Gastroesophageal sphincter (tissue), 4 donors: ENCODE measurements at regions not wholly inside any gene's neighbourhood (a gene's known extent, or its start where the extent isn't known, plus 50 kb on each side); places are given as distances from the start of the nearest gene placed in this dataset.

Source experiments
- ATAC-seq: fragments of 150-250 bp; one replicate; pipeline ENCODE4 v1.9.1; 2016; ENCODE audit warnings: mild to moderate bottlenecking, moderate library complexity
- H3K27ac ChIP-seq, 4 donors: fragments of 200-600 bp; sonication (generic) in 3 of 4; 1 replicate in 3 of 4; 2 replicates in 1 of 4; pipeline ENCODE4 v1.5.1; 2016 to 2019
- H3K27me3 ChIP-seq: fragments of 200-600 bp; sonication (generic); one replicate; pipeline ENCODE4 v1.5.1; 2019
- H3K36me3 ChIP-seq, 2 donors: fragments of 200-600 bp; sonication (generic); one replicate each; pipeline ENCODE4 v1.5.1; 2019; ENCODE audit warnings: control low read depth in 1 of 2
- H3K4me1 ChIP-seq, 3 donors: fragments of 200-600 bp; sonication (generic); 1 replicate in 2 of 3; 2 replicates in 1 of 3; pipeline ENCODE4 v1.5.1; 2016 to 2019; ENCODE audit warnings: control low read depth in 2 of 3
- H3K4me3 ChIP-seq, 2 donors: fragments of 200-600 bp; sonication (generic); one replicate each; pipeline ENCODE4 v1.5.1; 2019; ENCODE audit warnings: mild to moderate bottlenecking in 1 of 2, moderate library complexity in 1 of 2
- H3K9me3 ChIP-seq, 3 donors: fragments of 200-600 bp; sonication (generic); one replicate each; pipeline ENCODE4 v1.5.1; 2017 to 2019; ENCODE audit warnings: control low read depth in 2 of 3
- CTCF ChIP-seq, 4 experiments: fragments of 200-600 bp in 2 of 4; fragments of 450-650 bp in 2 of 4; sonication (generic) in 1 of 4; IDR thresholded peaks; one replicate each; pipeline ENCODE4 v1.5.1; 2017 to 2019; ENCODE audit warnings: antibody characterized with exemption in 4 of 4, mild to moderate bottlenecking in 2 of 4, moderate library complexity in 2 of 4
- EP300 ChIP-seq: sonication (generic); formaldehyde crosslinking; IDR thresholded peaks from one replicate; pipeline ENCODE4 v1.6.1; 2017; ENCODE audit warnings: antibody characterized with exemption, mild to moderate bottlenecking
- POLR2A ChIP-seq, 2 donors: fragments of 450-650 bp; IDR thresholded peaks; one replicate each; pipeline ENCODE4 v1.6.1; 2017; ENCODE audit warnings: antibody characterized with exemption in 2 of 2, mild to moderate bottlenecking in 2 of 2, moderate library complexity in 1 of 2
- POLR2AphosphoS5 ChIP-seq: sonication (generic); formaldehyde crosslinking; IDR thresholded peaks from one replicate; pipeline ENCODE4 v1.6.1; 2017; ENCODE audit warnings: antibody characterized with exemption
- WGBS, 2 donors: methylation state at CpG; one replicate each; pipeline ENCODE4 v1.1.5; 2018; ENCODE audit warnings: low coverage in 1 of 2; 5-methylcytosine and 5-hydroxymethylcytosine counted together

DNA sequence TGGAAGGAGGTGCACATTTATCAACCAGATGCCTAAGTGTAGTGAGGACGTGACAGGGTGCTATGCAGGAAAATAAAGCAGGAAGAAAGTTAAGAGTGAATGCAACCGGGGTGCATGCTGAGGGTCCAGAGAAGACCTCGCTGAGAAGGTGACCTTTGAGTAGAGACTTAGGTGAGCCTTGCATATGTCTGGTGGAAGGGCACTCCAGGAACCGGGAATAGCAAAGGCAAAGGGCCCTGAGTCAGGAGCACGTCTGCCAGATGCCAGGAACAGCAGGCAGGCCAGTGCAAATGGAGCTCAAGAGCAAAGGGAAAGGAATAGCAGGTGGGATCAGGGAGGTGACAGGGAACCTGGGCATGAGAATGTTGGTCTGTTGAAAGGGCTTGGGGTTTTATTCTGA lies 445.5 kb downstream of the PREX1 start:
- Histone ChIP-seq H3K4me1 (peaks cover 0 to 17% (median 0%) of the 10 kb centered on the region in 3 donors), H3K4me3 (no peak overlapping the region), H3K27me3 (no peaks in the 10 kb centered on the region), H3K36me3 (no peaks in the 10 kb centered on the region), H3K9me3 (no peaks in the 10 kb centered on the region), H3K27ac (no peak overlapping the region)
- ATAC-seq: no peak
- WGBS, 2 donors: 83 to 89% methylated on average over 3 to 5 of the region's 5 CpGs
- TF ChIP-seq POLR2AphosphoS5: no peak

DNA sequence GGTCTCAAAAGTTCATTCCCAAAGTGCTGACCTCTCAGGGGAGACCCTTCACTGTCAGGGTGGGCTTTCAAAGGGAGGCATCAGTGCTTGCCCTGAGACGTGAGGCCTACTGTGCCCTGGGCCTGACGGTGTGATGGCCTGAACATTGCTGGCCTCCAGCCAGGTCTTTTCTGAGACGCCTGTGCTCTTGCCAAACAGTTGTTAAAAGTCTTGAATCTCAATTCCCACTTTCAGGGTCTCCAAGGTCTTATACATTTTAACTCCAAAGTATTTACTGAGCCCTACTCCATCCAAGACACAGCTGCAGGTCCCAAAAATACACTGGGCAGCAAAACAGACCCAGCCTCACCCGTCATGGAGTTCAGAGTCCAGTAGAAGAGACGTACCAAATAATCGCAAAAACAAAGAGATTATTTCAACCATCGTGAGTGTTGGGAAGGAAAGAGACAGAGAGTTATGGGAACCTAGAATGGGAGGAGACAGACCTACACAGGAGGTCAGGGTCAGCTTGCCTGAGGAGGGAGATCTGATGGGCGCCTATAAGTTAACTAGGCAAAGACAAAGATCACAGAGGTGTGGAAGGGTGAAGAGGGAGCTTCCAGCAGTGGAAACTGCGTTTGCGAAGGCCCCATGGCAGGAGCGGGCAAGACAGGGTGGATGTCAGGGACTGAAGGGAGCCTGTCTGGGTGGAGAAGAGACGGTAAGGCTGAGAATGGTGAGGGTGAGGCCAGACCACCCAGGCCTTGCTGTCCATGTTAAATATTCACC lies 446.3 kb downstream of the PREX1 start:
- TF ChIP-seq POLR2AphosphoS5 (no peak), CTCF (IDR thresholded peaks at IDR 0.05) (no peak), POLR2A (IDR thresholded peaks at IDR 0.05) (no peak), EP300 (no peak)
- H3K27me3 ChIP-seq: no peaks in the 10 kb centered on the region
- peak overlapping the region in 3 of 4 donors; percentile 21 to 58 (median 41) for H3K27ac ChIP-seq
- H3K9me3 ChIP-seq: no peaks in the 10 kb centered on the region
- no peak overlapping the region for H3K4me3 ChIP-seq
- no peak for ATAC-seq
- H3K36me3 ChIP-seq: no peaks in the 10 kb centered on the region
- WGBS, 2 donors: 20 to 85% methylated on average over 1 to 9 of the region's 12 CpGs
- peaks cover 0 to 17% (median 0%) of the 10 kb centered on the region in 3 donors for H3K4me1 ChIP-seq

GRCh38 chr20:48380661-48381060 lies 447.1 kb downstream of the PREX1 start:
- Histone ChIP-seq H3K4me1 (peaks cover 0 to 17% (median 0%) of the 10 kb centered on the region in 3 donors), H3K9me3 (no peaks in the 10 kb centered on the region), H3K4me3 (no peak overlapping the region), H3K36me3 (no peaks in the 10 kb centered on the region), H3K27me3 (no peaks in the 10 kb centered on the region), H3K27ac (peak overlapping the region in 2 of 4 donors; percentile 41 to 58)
- no peak for TF ChIP-seq POLR2A (IDR thresholded peaks at IDR 0.05)
- TF ChIP-seq POLR2AphosphoS5: no peak
- TF ChIP-seq EP300: no peak
- no peak for TF ChIP-seq CTCF (IDR thresholded peaks at IDR 0.05)
- no peak for ATAC-seq
- 67 to 77% methylated on average over 4 of the region's 4 CpGs for WGBS, 2 donors

DNA sequence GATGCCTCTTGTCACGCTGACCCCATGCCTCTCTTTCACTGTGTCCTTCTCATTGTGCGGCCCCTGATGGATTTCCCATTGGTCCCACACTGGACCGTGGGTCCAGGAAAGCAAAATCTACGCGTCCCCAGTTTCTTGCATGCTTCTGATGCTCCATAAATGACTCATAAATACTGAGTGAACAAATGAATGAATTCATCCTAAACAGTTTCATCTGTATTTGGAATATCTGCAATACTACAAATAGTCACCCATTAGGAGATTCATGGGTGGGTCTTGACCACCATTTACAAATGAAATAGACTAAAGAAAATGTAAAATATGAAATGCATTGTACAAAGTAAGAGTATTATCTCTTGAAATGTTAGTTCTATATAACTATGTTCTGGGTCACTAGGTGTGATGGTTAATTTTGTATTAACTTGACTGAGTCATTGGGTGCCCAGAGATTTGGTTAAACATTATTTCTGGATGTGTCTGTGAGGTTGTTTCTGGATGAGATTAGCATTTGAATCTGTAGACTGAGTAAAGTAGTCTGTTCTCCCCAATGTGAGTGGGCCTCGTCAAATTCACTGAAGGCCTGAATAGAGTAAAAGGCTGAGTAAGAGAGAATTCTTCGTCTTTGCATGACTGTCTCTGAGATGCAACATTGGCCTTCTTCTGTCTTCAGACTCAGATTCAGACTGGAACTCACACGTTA lies 448.7 kb downstream of the PREX1 start:
- WGBS, 2 donors: 95 to 99% methylated on average over 7 to 8 of the region's 8 CpGs

DNA sequence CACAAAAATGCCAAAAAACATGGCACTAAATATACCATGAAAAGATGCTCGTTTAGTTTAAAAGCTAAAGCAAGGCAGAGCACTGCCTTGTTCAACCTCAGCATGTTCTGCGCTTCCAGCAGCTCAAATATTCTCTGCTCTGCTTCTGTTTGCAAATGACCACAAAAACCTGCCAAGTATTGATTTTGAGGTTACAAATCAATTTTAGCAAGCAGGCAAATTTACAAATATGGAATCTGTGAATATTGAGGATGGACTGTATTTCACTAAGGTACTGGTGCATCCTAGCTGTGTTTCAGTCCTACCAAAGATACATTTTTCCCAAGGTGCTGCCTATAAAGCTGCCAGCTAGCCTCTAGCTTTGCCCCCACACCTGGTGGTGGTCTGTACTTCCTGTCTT lies 449.9 kb downstream of the PREX1 start:
- peaks cover 0 to 34% (median 4%) of the 10 kb centered on the region in 3 donors for H3K4me1 ChIP-seq
- 72 to 80% methylated on average over 1 to 2 of the region's 2 CpGs for WGBS, 2 donors
- no peaks in the 10 kb centered on the region for H3K9me3 ChIP-seq
- H3K27ac ChIP-seq: no peak overlapping the region
- H3K27me3 ChIP-seq: no peaks in the 10 kb centered on the region
- H3K36me3 ChIP-seq: no peaks in the 10 kb centered on the region
- H3K4me3 ChIP-seq: no peak overlapping the region
- TF ChIP-seq POLR2AphosphoS5 (no peak), POLR2A (IDR thresholded peaks at IDR 0.05) (no peak), CTCF (IDR thresholded peaks at IDR 0.05) (no peak), EP300 (no peak)
- ATAC-seq: no peak

More for the DNA sequence above, 448.7 kb downstream of the PREX1 start:
- no peak for ATAC-seq
- Histone ChIP-seq H3K27me3 (no peaks in the 10 kb centered on the region), H3K4me3 (no peak overlapping the region), H3K27ac (no peak overlapping the region), H3K4me1 (peaks cover 0 to 27% (median 0%) of the 10 kb centered on the region in 3 donors), H3K9me3 (no peaks in the 10 kb centered on the region), H3K36me3 (no peaks in the 10 kb centered on the region)
- no peak for TF ChIP-seq EP300
- TF ChIP-seq POLR2A (IDR thresholded peaks at IDR 0.05): no peak
- TF ChIP-seq POLR2AphosphoS5: no peak
- no peak for TF ChIP-seq CTCF (IDR thresholded peaks at IDR 0.05)
